Panc1 (cell line): ENCODE measurements at regions not wholly inside any gene's neighbourhood (a gene's known extent, or its start where the extent isn't known, plus 50 kb on each side); places are given as distances from the start of the nearest gene placed in this dataset.

ENCODE experiments used
- POLR2AphosphoS5 ChIP-seq: IDR thresholded peaks from 2 replicates; pipeline ENCODE4 v1.6.1; 2012; ENCODE audit warnings: mild to moderate bottlenecking, low read depth, low read length, moderate library complexity
- TF ChIP-seq, protein P1 (sequence below): fragments of 450-650 bp; IDR thresholded peaks from 2 replicates; pipeline ENCODE4 v1.5.1; 2017; ENCODE audit warnings: mild to moderate bottlenecking

DNA sequence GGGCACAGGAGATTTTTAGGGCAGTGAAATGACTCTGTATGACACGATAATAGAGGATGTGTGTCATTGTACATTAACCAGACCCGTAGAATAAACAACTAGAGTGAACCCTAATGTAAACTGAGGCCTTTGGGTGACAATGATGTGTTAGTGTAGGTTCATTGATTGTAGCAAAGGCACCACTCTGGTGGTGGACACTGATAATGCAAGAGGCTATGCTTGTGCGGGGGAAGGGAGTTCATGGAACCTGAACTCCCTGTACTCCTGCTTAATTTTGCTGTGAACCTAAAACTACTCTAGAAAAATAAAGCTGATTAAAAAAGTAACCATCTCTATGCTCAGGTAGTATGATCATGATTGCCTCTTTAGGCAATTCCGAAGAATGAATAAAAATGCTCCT lies 96.3 kb upstream of the VIPR2 start:
- TF ChIP-seq, protein P1, sequence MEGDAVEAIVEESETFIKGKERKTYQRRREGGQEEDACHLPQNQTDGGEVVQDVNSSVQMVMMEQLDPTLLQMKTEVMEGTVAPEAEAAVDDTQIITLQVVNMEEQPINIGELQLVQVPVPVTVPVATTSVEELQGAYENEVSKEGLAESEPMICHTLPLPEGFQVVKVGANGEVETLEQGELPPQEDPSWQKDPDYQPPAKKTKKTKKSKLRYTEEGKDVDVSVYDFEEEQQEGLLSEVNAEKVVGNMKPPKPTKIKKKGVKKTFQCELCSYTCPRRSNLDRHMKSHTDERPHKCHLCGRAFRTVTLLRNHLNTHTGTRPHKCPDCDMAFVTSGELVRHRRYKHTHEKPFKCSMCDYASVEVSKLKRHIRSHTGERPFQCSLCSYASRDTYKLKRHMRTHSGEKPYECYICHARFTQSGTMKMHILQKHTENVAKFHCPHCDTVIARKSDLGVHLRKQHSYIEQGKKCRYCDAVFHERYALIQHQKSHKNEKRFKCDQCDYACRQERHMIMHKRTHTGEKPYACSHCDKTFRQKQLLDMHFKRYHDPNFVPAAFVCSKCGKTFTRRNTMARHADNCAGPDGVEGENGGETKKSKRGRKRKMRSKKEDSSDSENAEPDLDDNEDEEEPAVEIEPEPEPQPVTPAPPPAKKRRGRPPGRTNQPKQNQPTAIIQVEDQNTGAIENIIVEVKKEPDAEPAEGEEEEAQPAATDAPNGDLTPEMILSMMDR: 0 out of 2 replicates have a peak, but pooled peaks have one; percentile 9
- no peak for TF ChIP-seq POLR2AphosphoS5
